ENCODE measurements at regions not wholly inside any gene's neighbourhood (a gene's known extent, or its start where the extent isn't known, plus 50 kb on each side); places are given as distances from the start of the nearest gene placed in this dataset.

- H3K4me3 ChIP-seq (ENCODE audit: control insufficient read depth, low read depth, low read length) = no peak overlapping the region
- no peak for DNase-seq (ENCODE audit: low read depth)
- TF ChIP-seq CTCF (IDR thresholded peaks at IDR 0.05; ENCODE audit: control insufficient read depth, insufficient read depth, low read depth, low read length, missing control alignments) = no peak
These were observed 82.7 kb upstream of the VGLL3 start for GRCh38 chr3:87073496-87074145.

GRCh38 chr3:87072446-87072845 is 81.5 kb upstream of the VGLL3 start:
- no peak for DNase-seq (ENCODE audit: low read depth)
- no peak for TF ChIP-seq CTCF (IDR thresholded peaks at IDR 0.05; ENCODE audit: control insufficient read depth, insufficient read depth, low read depth, low read length, missing control alignments)
- H3K4me3 ChIP-seq (ENCODE audit: control insufficient read depth, low read depth, low read length) = no peak overlapping the region

GRCh38 chr3:87069971-87070370 is 79.0 kb upstream of the VGLL3 start:
- peak; percentile 24 for DNase-seq (ENCODE audit: low read depth)
- TF ChIP-seq CTCF (IDR thresholded peaks at IDR 0.05; ENCODE audit: control insufficient read depth, insufficient read depth, low read depth, low read length, missing control alignments) = no peak
- H3K4me3 ChIP-seq (ENCODE audit: control insufficient read depth, low read depth, low read length) = no peak overlapping the region

GRCh38 chr3:87069021-87069420 is 78.1 kb upstream of the VGLL3 start:
- no peak for TF ChIP-seq CTCF (IDR thresholded peaks at IDR 0.05; ENCODE audit: control insufficient read depth, insufficient read depth, low read depth, low read length, missing control alignments)
- no peak overlapping the region for H3K4me3 ChIP-seq (ENCODE audit: control insufficient read depth, low read depth, low read length)
- DNase-seq (ENCODE audit: low read depth) = no peak

- no peak overlapping the region for H3K4me3 ChIP-seq (ENCODE audit: control insufficient read depth, low read depth, low read length)
- no peak for TF ChIP-seq CTCF (IDR thresholded peaks at IDR 0.05; ENCODE audit: control insufficient read depth, insufficient read depth, low read depth, low read length, missing control alignments)
- no peak for DNase-seq (ENCODE audit: low read depth)
These were observed 71.7 kb upstream of the VGLL3 start for GRCh38 chr3:87062685-87063084.

- no peak for TF ChIP-seq CTCF (IDR thresholded peaks at IDR 0.05; ENCODE audit: control insufficient read depth, insufficient read depth, low read depth, low read length, missing control alignments)
These were observed 66.5 kb upstream of the VGLL3 start for GRCh38 chr3:87057474-87057873.

GRCh38 chr3:87053553-87053952 is 62.6 kb upstream of the VGLL3 start:
- DNase-seq (ENCODE audit: low read depth) = no peak
- no peak for TF ChIP-seq CTCF (IDR thresholded peaks at IDR 0.05; ENCODE audit: control insufficient read depth, insufficient read depth, low read depth, low read length, missing control alignments)
- no peak overlapping the region for H3K4me3 ChIP-seq (ENCODE audit: control insufficient read depth, low read depth, low read length)

More at GRCh38 chr3:87057474-87057873, 66.5 kb upstream of the VGLL3 start:
- H3K4me3 ChIP-seq (ENCODE audit: control insufficient read depth, low read depth, low read length) = no peak overlapping the region
- DNase-seq (ENCODE audit: low read depth) = no peak
